HCT116 (cell line): ENCODE measurements at regions not wholly inside any gene's neighbourhood (a gene's known extent, or its start where the extent isn't known, plus 50 kb on each side); places are given as distances from the start of the nearest gene placed in this dataset.

ENCODE experiments used
- ATAC-seq: fragments of 200-7000 bp; cut with Tn5 transposase; 2 replicates; pipeline ENCODE4 v1.9.1; 2020; ENCODE audit warnings: mild to moderate bottlenecking, moderate library complexity
- BruUV-seq: library from RNA; stranded (reverse); fragments of 400-500 nt; replicated peaks from 2 replicates; lab custom pipeline; 2021; lab: Mats Ljungman, UMichigan
- CTCF ChIA-PET: fragments of 300-600 bp; sonication (Branson Sonifier 250); formaldehyde crosslinking; loops from one replicate; lab custom pipeline; 2021; ENCODE audit warnings: antibody characterized with exemption; lab: Charles Lee
- POLR2A ChIA-PET: fragments of 300-600, 350-600 bp; sonication (Branson Sonifier 250); formaldehyde crosslinking; loops from one replicate; lab custom pipeline; 2021; ENCODE audit warnings: antibody characterized with exemption; lab: Charles Lee
- RAD21 ChIA-PET, 2 experiments: fragments of 300-600 bp; sonication (Branson Sonifier 250); formaldehyde crosslinking; loops; one replicate each; lab custom pipeline; 2023; ENCODE audit warnings: low total read pairs in 2 of 2; ENCODE audit not compliant: uncharacterized antibody in 2 of 2, unreplicated experiment in 2 of 2, low non-redundant PET in 1 of 2; lab: Charles Lee
- DNase-seq: peaks from one replicate; pipeline ENCODE4 v3.0.0-alpha.2; 2010; ENCODE audit warnings: low read depth, low spot score
- H2AFZ ChIP-seq: fragments of 200-600 bp; shearing (Covaris generic), sonication (generic); 2 replicates; pipeline ENCODE4 v1.6.1; 2017; ENCODE audit warnings: low read depth, mixed run types, mixed read lengths, antibody characterized with exemption, low read length; ENCODE audit not compliant: poor library complexity, severe bottlenecking
- H3K27ac ChIP-seq: 2 replicates; pipeline ENCODE4 v1.5.1; 2012; ENCODE audit warnings: low read depth, low read length
- H3K27me3 ChIP-seq: fragments of 200-600 bp; sonication (generic); 2 replicates; pipeline ENCODE4 v1.6.1; 2016; ENCODE audit warnings: mixed run types, low read length, mixed read lengths; ENCODE audit not compliant: insufficient read depth
- H3K36me3 ChIP-seq, 2 experiments: fragments of 200-500 bp in 1 of 2; fragments of 200-600 bp in 1 of 2; sonication (Bioruptor generic) in 1 of 2; sonication (generic) in 1 of 2; 2 replicates each; pipeline versions ENCODE4 v1.5.1 to v1.6.1; 2014 to 2016; ENCODE audit warnings: low read length in 2 of 2, inconsistent platforms in 1 of 2, mixed read lengths in 1 of 2, mixed run types in 1 of 2; ENCODE audit not compliant: insufficient read depth in 2 of 2, control insufficient read depth in 1 of 2
- H3K4me1 ChIP-seq, 2 experiments: fragments of 200-600 bp in 1 of 2; sonication (generic) in 1 of 2; 2 replicates each; pipeline versions ENCODE4 v1.5.1 to v1.6.1; 2012 to 2017; ENCODE audit warnings: low read length in 2 of 2, inconsistent platforms in 1 of 2, mild to moderate bottlenecking in 1 of 2, mixed read lengths in 1 of 2, mixed run types in 1 of 2, moderate library complexity in 1 of 2; ENCODE audit not compliant: insufficient read depth in 2 of 2, control insufficient read depth in 1 of 2
- H3K4me2 ChIP-seq: fragments of 200-600 bp; sonication (generic); 2 replicates; pipeline ENCODE4 v1.6.1; 2017; ENCODE audit warnings: mixed run types, low read length, mixed read lengths
- H3K4me3 ChIP-seq, 2 experiments: fragments of 200-600 bp in 1 of 2; sonication (generic) in 1 of 2; replicated peaks in 1 of 2; 2 replicates each; pipeline ENCODE4 v1.5.1; 2011 to 2016; ENCODE audit warnings: low read length in 2 of 2, control low read depth in 1 of 2, low read depth in 1 of 2, mild to moderate bottlenecking in 1 of 2, mixed read lengths in 1 of 2, mixed run types in 1 of 2
- H3K79me2 ChIP-seq: fragments of 200-600 bp; sonication (generic); 2 replicates; pipeline ENCODE4 v1.6.1; 2017; ENCODE audit warnings: mild to moderate bottlenecking, mixed run types, low read length, moderate library complexity, mixed read lengths; ENCODE audit not compliant: insufficient read depth
- H3K9ac ChIP-seq: fragments of 200-600 bp; sonication (generic); 2 replicates; pipeline ENCODE4 v1.6.1; 2016; ENCODE audit warnings: low read length, mixed read lengths
- H3K9me2 ChIP-seq: fragments of 200-600 bp; sonication (generic), shearing (Covaris generic); 2 replicates; pipeline ENCODE4 v1.6.1; 2017; ENCODE audit warnings: mixed run types, mild to moderate bottlenecking, moderate library complexity; ENCODE audit not compliant: insufficient read depth
- H3K9me3 ChIP-seq, 2 experiments: fragments of 200-500 bp in 1 of 2; fragments of 200-600 bp in 1 of 2; sonication (Bioruptor generic) in 1 of 2; sonication (generic) in 1 of 2; 2 replicates each; pipeline ENCODE4 v1.6.1; 2014 to 2017; ENCODE audit warnings: low read length in 2 of 2, mixed read lengths in 2 of 2, inconsistent platforms in 1 of 2, low read depth in 1 of 2, mild to moderate bottlenecking in 1 of 2, mixed run types in 1 of 2, moderate library complexity in 1 of 2; ENCODE audit not compliant: control insufficient read depth in 1 of 2, insufficient read depth in 1 of 2
- H4K20me1 ChIP-seq: fragments of 200-600 bp; sonication (generic), shearing (Covaris generic); 2 replicates; pipeline ENCODE4 v1.6.1; 2017; ENCODE audit warnings: mixed run types, mild to moderate bottlenecking, moderate library complexity; ENCODE audit not compliant: insufficient read depth
- ATF3 ChIP-seq: IDR thresholded peaks from 2 replicates; pipeline ENCODE4 v1.6.1; 2012
- CEBPB ChIP-seq: IDR thresholded peaks from 2 replicates; pipeline ENCODE4 v1.6.1; 2012; ENCODE audit warnings: low read depth
- CTCF ChIP-seq, 3 experiments: fragments of 200-600 bp in 1 of 3; sonication (generic) in 1 of 3; IDR thresholded peaks in 2 of 3; conservative IDR thresholded peaks in 1 of 3; 2 replicates each; pipeline ENCODE4 v1.5.1; 2012 to 2017; ENCODE audit warnings: low read depth in 2 of 3, low read length in 2 of 3, antibody characterized with exemption in 1 of 3, borderline replicate concordance in 1 of 3, control low read depth in 1 of 3, mild to moderate bottlenecking in 1 of 3, mixed read lengths in 1 of 3, mixed run types in 1 of 3, moderate library complexity in 1 of 3; ENCODE audit not compliant: insufficient read depth in 1 of 3
- EGR1 ChIP-seq: IDR thresholded peaks from 2 replicates; pipeline ENCODE4 v1.6.1; 2012; ENCODE audit warnings: low read depth
- ELF1 ChIP-seq: IDR thresholded peaks from 2 replicates; pipeline ENCODE4 v1.6.1; 2012; ENCODE audit warnings: low read depth, borderline replicate concordance
- EZH2 ChIP-seq: fragments of 200-600 bp; sonication (generic); IDR thresholded peaks from 2 replicates; pipeline ENCODE4 v1.6.1; 2017; ENCODE audit warnings: antibody characterized with exemption, mixed run types
- FOSL1 ChIP-seq: IDR thresholded peaks from 2 replicates; pipeline ENCODE4 v1.6.1; 2012; ENCODE audit warnings: low read depth
- JUND ChIP-seq: IDR thresholded peaks from 2 replicates; pipeline ENCODE4 v1.6.1; 2012
- POLR2AphosphoS5 ChIP-seq: IDR thresholded peaks from 2 replicates; pipeline ENCODE4 v1.6.1; 2011; ENCODE audit warnings: mild to moderate bottlenecking, low read depth, low read length, moderate library complexity
- RAD21 ChIP-seq: IDR thresholded peaks from 2 replicates; pipeline ENCODE4 v1.6.1; 2012; ENCODE audit warnings: low read depth, mild to moderate bottlenecking
- SIN3A ChIP-seq: IDR thresholded peaks from 2 replicates; pipeline ENCODE4 v1.6.1; 2012; ENCODE audit warnings: low read depth
- SP1 ChIP-seq: IDR thresholded peaks from 2 replicates; pipeline ENCODE4 v1.6.1; 2012; ENCODE audit warnings: low read depth
- SRF ChIP-seq: IDR thresholded peaks from 2 replicates; pipeline ENCODE4 v1.6.1; 2012; ENCODE audit warnings: low read depth
- TCF7L2 ChIP-seq: IDR thresholded peaks from 2 replicates; pipeline ENCODE4 v1.7.0; 2011; ENCODE audit warnings: borderline replicate concordance, inconsistent platforms; ENCODE audit not compliant: insufficient read depth, insufficient read length; ENCODE audit errors: extremely low read depth
- YY1 ChIP-seq: IDR thresholded peaks from 2 replicates; pipeline ENCODE4 v1.6.1; 2011; ENCODE audit warnings: low read length, low read depth, moderate library complexity, mild to moderate bottlenecking; ENCODE audit not compliant: insufficient replicate concordance; ENCODE audit errors: extremely low read depth
- ZFX ChIP-seq: fragments of 450-650 bp; IDR thresholded peaks from 2 replicates; pipeline ENCODE4 v1.6.1; 2017
- ZNF274 ChIP-seq: fragments of 200-500 bp; sonication (Bioruptor generic); IDR thresholded peaks from 2 replicates; pipeline ENCODE4 v1.6.1; 2014; ENCODE audit warnings: mild to moderate bottlenecking, low read depth, low read length, inconsistent platforms
- intact Hi-C: fragments of 100-400 bp; cut with micrococcal nuclease; formaldehyde crosslinking; loops from 2 replicates; pipeline ENCODE4 v1.10.0; 2022

- CTCF ChIA-PET = no interaction called here
Measured at GRCh38 chr6:73903155-73903554, 207.2 kb downstream of the CD109 start.

More at GRCh38 chr6:73903155-73903554, 207.2 kb downstream of the CD109 start:
- RAD21 ChIA-PET = no interaction called here
- Histone ChIP-seq H3K4me3 (no peak overlapping the region), H3K9me3 (peaks cover 0 to 6% of the 10 kb centered on the region in 2 experiments; a peak in 1 of 4 replicates), H3K9me2 (no peaks in the 10 kb centered on the region), H3K4me2 (no peak overlapping the region), H2AFZ (no peak overlapping the region), H3K79me2 (no peaks in the 10 kb centered on the region), H3K27ac (no peak overlapping the region), H3K27me3 (no peaks in the 10 kb centered on the region), H3K36me3 (no peaks in the 10 kb centered on the region), H4K20me1 (no peaks in the 10 kb centered on the region), H3K4me1 (no peaks in the 10 kb centered on the region), H3K9ac (no peak overlapping the region)
- intact Hi-C loops = no loop called here
- ATAC-seq (no peak), DNase-seq (no peak)
- TF ChIP-seq FOSL1 (no peak), SIN3A (no peak), ELF1 (no peak), SRF (no peak), POLR2AphosphoS5 (no peak), ZFX (no peak), TCF7L2 (no peak), ZNF274 (no peak), EZH2 (no peak), CTCF (IDR thresholded peaks at IDR 0.05 in 2 of 3, conservative IDR thresholded peaks at IDR 0.05 in 1 of 3; ENCODE audit: borderline replicate concordance in 1 of 3, insufficient read depth in 1 of 3, low read depth in 2 of 3, low read length in 2 of 3) (no peak), ATF3 (no peak), YY1 (no peak), SP1 (no peak), RAD21 (no peak), CEBPB (no peak), EGR1 (no peak), JUND (no peak)
- BruUV-seq = no TSS peak
- POLR2A ChIA-PET = no interaction called here
